ENCODE measurements at regions not wholly inside any gene's neighbourhood (a gene's known extent, or its start where the extent isn't known, plus 50 kb on each side); places are given as distances from the start of the nearest gene placed in this dataset.

DNA sequence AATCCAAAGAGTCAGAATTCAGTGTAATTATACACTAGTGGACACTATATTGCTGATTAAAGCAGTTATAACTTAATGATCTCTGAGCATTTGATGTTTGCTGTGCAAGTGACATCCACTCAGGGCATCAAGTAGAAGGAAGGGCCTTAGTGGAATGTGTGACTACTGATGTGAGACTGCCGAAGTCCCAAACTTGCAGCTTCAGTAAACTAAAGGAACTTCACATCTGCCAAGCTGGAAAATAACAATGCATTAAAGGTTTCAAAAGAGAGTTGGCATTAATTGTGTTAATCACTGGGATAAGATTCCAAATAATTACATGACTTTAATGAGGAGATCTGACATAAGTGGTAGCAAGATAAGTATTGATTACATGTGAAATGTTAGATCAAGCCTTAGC, 52.5 kb upstream of the SLC25A4 start:
- TF ChIP-seq, protein P1, sequence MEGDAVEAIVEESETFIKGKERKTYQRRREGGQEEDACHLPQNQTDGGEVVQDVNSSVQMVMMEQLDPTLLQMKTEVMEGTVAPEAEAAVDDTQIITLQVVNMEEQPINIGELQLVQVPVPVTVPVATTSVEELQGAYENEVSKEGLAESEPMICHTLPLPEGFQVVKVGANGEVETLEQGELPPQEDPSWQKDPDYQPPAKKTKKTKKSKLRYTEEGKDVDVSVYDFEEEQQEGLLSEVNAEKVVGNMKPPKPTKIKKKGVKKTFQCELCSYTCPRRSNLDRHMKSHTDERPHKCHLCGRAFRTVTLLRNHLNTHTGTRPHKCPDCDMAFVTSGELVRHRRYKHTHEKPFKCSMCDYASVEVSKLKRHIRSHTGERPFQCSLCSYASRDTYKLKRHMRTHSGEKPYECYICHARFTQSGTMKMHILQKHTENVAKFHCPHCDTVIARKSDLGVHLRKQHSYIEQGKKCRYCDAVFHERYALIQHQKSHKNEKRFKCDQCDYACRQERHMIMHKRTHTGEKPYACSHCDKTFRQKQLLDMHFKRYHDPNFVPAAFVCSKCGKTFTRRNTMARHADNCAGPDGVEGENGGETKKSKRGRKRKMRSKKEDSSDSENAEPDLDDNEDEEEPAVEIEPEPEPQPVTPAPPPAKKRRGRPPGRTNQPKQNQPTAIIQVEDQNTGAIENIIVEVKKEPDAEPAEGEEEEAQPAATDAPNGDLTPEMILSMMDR (IDR thresholded peaks at IDR 0.05; ENCODE audit: control extremely low read depth, extremely low read depth, low read depth, missing control alignments), result no peak
- DNase-seq (ENCODE audit: extremely low spot score), result no peak
- CTCF ChIA-PET, result interaction anchor here (1.1 kb wide), 1 partner anchor 13 kb away, joined by 3 read pairs; no protein-coding TSS in a partner anchor
- POLR2A ChIA-PET, result no interaction called here

DNA sequence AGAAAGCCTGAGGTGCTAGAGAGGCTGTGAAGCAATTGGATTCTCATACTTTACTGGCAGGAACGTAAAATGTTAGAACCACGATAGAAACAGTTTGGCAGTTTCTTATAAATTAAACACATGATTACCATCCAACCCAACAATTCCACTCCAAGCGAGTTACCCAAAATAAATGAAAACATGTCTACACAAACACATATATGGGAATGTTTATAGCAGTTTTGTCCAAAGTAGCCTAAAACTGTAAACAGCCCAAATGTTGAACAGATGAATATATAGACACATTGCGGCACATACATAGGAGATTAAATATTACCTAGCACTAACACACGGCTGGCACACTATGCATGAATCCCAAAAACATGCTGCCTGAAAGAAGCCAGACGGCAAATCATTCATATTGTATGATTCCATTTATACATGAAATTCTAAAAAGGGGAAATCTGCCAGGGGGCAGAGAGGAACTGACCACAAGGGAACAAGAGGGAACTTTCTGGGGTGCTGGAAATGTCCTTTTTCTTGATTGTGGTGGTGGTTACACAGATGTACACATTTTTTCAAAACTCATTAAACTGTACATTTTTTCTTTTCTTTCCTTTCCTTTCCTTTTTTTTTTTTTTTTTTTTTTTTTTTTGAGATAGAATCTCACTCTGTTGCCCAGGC, 50.4 kb upstream of the SLC25A4 start:
- TF ChIP-seq, protein P1 (IDR thresholded peaks at IDR 0.05; ENCODE audit: control extremely low read depth, extremely low read depth, low read depth, missing control alignments), result no peak
- ChIA-PET POLR2A (no interaction called here), CTCF (interaction anchor here (1.1 kb wide), 1 partner anchor 9 kb away, joined by 3 read pairs; no protein-coding TSS in a partner anchor)
- DNase-seq (ENCODE audit: extremely low spot score), result no peak

Measured in GM10248 (cell line).